Lung (tissue), 11 donors: ENCODE measurements at regions not wholly inside any gene's neighbourhood (a gene's known extent, or its start where the extent isn't known, plus 50 kb on each side); places are given as distances from the start of the nearest gene placed in this dataset.
A peak's percentile ranks its signal among the peaks of the same experiment; 100 is the strongest.

Source experiments
- ATAC-seq: fragments of 200-7000 bp; cut with Tn5 transposase; one replicate; pipeline ENCODE4 v1.9.1; 2020; ENCODE audit warnings: moderate number of reproducible peaks; ENCODE audit not compliant: insufficient read depth, low FRiP score
- DNase-seq, 3 donors: peaks; one replicate each; pipeline ENCODE4 v3.0.0-alpha.2; 2013 to 2017
- H3K27ac ChIP-seq, 2 donors: one replicate each; pipeline ENCODE4 v1.5.1; 2013; ENCODE audit warnings: mild to moderate bottlenecking in 2 of 2, moderate library complexity in 2 of 2, control low read depth in 1 of 2, inconsistent platforms in 1 of 2, low read depth in 1 of 2, low read length in 1 of 2
- H3K27me3 ChIP-seq, 3 donors: one replicate each; pipeline ENCODE4 v1.5.1; 2013; ENCODE audit warnings: low read length in 2 of 3; ENCODE audit not compliant: control insufficient read depth in 3 of 3, insufficient read depth in 3 of 3
- H3K36me3 ChIP-seq, 4 donors: one replicate each; pipeline ENCODE4 v1.5.1; 2013; ENCODE audit warnings: low read length in 4 of 4, mild to moderate bottlenecking in 1 of 4, moderate library complexity in 1 of 4; ENCODE audit not compliant: control insufficient read depth in 4 of 4, insufficient read depth in 4 of 4
- H3K4me1 ChIP-seq, 5 donors: one replicate each; pipeline ENCODE4 v1.5.1; 2013; ENCODE audit warnings: low read length in 5 of 5, mild to moderate bottlenecking in 2 of 5, moderate library complexity in 1 of 5; ENCODE audit not compliant: control insufficient read depth in 5 of 5, insufficient read depth in 5 of 5
- H3K4me3 ChIP-seq: one replicate; pipeline ENCODE4 v1.5.1; 2013; ENCODE audit warnings: mild to moderate bottlenecking, control low read depth, moderate library complexity
- H3K9ac ChIP-seq, 2 donors: one replicate each; pipeline ENCODE4 v1.5.1; 2013; ENCODE audit warnings: low read length in 2 of 2, control low read depth in 1 of 2; ENCODE audit not compliant: insufficient read depth in 1 of 2
- H3K9me3 ChIP-seq, 4 donors: one replicate each; pipeline ENCODE4 v1.5.1; 2013; ENCODE audit warnings: low read length in 3 of 4, mild to moderate bottlenecking in 1 of 4, moderate library complexity in 1 of 4; ENCODE audit not compliant: control insufficient read depth in 4 of 4, insufficient read depth in 3 of 4
- CTCF ChIP-seq: IDR thresholded peaks from 2 replicates; pipeline ENCODE4 v1.5.1; 2012; ENCODE audit warnings: mild to moderate bottlenecking; ENCODE audit errors: control extremely low read depth, extremely low read depth
- WGBS, 2 donors: extraction: QIAGEN DNeasy Blood & Tissue Kit; methylation state at CpG; one replicate each; pipeline ENCODE4 v1.1.7; 2013; 5-methylcytosine and 5-hydroxymethylcytosine counted together
- donor health status: control.
- donor health status: control.
- donor health status: Bipolar disorder and iron deficiency.
- donor health status: healthy.
- donor health status: DM: yes; HTN: yes; CAD: no.

DNA sequence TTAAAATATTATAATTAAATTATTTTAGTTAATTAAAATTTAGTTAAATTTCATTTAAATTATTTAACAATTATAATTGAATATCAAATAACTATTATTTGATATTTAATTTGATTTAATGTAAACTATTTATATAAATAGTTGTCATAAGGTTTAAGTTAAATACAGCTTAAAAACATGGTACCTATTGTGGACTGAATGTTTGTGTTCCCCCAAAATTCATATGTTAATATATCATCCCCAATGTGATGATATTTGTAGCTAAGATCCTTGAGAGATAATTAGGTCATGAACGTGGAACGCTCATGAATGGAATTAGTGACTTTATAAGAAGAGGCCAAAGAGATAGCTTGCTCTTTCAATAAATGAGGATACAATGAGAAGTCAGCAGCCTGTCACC lies 505.7 kb upstream of the LRATD1 start:
- H3K9me3 ChIP-seq: no peaks in the 10 kb centered on the region
- H3K4me3 ChIP-seq: no peak overlapping the region
- no peaks in the 10 kb centered on the region for H3K36me3 ChIP-seq
- no peaks in the 10 kb centered on the region for H3K27me3 ChIP-seq
- H3K27ac ChIP-seq: no peak overlapping the region
- H3K4me1 ChIP-seq: no peaks in the 10 kb centered on the region
- no peak overlapping the region for H3K9ac ChIP-seq
- ATAC-seq: no peak
- no peak for TF ChIP-seq CTCF
- no peak for DNase-seq
- 93 to 95% methylated on average over 2 of the region's 2 CpGs for WGBS, 2 donors

- Histone ChIP-seq H3K36me3 (no peaks in the 10 kb centered on the region), H3K27me3 (no peaks in the 10 kb centered on the region), H3K4me1 (no peaks in the 10 kb centered on the region), H3K9me3 (no peaks in the 10 kb centered on the region), H3K27ac (no peak overlapping the region), H3K4me3 (no peak overlapping the region), H3K9ac (no peak overlapping the region)
- no peak for ATAC-seq
- DNase-seq: no peak
- 84 to 89% methylated on average over 3 of the region's 3 CpGs for WGBS, 2 donors
- no peak for TF ChIP-seq CTCF
These were observed 504.8 kb upstream of the LRATD1 start for GRCh38 chr2:14127765-14128164.

DNA sequence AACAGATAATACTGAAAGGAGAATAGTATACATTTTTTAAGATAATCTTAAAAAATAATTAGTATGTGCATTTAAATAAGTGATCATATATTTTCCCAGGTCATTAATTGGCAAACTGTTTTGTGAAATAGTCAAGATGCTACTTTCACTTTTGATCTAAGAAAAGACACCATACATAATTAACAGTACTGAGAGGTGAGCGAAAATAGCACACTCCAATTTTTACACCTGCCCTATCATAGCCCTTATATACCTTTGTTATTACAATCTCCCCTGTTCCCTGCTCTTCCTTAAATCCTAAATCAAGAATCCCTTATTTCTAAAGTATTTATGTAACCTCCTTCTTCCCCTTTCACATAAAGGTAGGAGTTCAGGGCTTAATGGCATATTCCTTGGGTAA lies 500.1 kb upstream of the LRATD1 start:
- Histone ChIP-seq H3K27ac (no peak overlapping the region), H3K36me3 (no peaks in the 10 kb centered on the region), H3K9ac (no peak overlapping the region), H3K9me3 (peaks cover 0 to 2% (median 0%) of the 10 kb centered on the region in 4 donors), H3K27me3 (no peaks in the 10 kb centered on the region), H3K4me1 (no peaks in the 10 kb centered on the region), H3K4me3 (no peak overlapping the region)
- TF ChIP-seq CTCF: no peak
- WGBS, 2 donors: 86 to 90% methylated on average over 1 of the region's 1 CpG
- ATAC-seq (no peak), DNase-seq (no peak)

DNA sequence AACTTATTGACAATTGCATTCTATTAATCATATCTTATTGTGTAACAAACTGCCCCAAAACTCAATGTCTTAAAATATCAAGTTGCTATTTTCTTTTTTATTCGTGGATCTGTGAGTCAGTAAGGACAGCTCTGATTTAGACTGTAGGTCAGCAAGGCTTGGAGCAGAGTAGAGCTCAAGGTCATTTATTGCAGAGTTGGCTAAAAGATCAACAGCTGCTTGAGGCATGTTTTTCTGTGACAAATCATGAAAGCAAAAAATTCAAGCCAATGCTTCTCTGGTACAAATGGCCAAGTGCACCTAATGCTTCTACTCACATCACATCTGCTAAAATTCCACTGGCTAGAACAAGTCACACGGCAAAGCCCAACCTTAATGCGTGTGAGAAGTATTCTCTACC lies 497.7 kb upstream of the LRATD1 start:
- 75% methylated on average over 3 of the region's 3 CpGs for WGBS, 2 donors
- peaks cover 0 to 2% (median 0%) of the 10 kb centered on the region in 4 donors for H3K9me3 ChIP-seq
- no peak for TF ChIP-seq CTCF
- H3K4me1 ChIP-seq: no peaks in the 10 kb centered on the region
- no peak overlapping the region for H3K9ac ChIP-seq
- no peak overlapping the region for H3K27ac ChIP-seq
- ATAC-seq: no peak
- no peaks in the 10 kb centered on the region for H3K27me3 ChIP-seq
- no peaks in the 10 kb centered on the region for H3K36me3 ChIP-seq
- DNase-seq: peak in 1 of 3 donors; percentile 26
- H3K4me3 ChIP-seq: no peak overlapping the region
